HG03378 (cell line): ENCODE measurements at regions not wholly inside any gene's neighbourhood (a gene's known extent, or its start where the extent isn't known, plus 50 kb on each side); places are given as distances from the start of the nearest gene placed in this dataset.
"Not testable (repeated sequence)": the region's sequence is repeated elsewhere in the genome, so short reads cannot be mapped to it uniquely, and the experiment has no call there.

ENCODE experiments used
- ATAC-seq: cut with Tn5 transposase; IDR thresholded peaks from one replicate; pipeline ENCODE4 v1.9.1; 2021; ENCODE audit warnings: mild to moderate bottlenecking, moderate library complexity; ENCODE audit not compliant: unreplicated experiment

GRCh38 chr12:90235642-90236041 lies 527.0 kb upstream of the ATP2B1 start:
- no peak for ATAC-seq

- no peak for ATAC-seq
Measured at GRCh38 chr12:90234472-90234871, 525.8 kb upstream of the ATP2B1 start.

- no peak for ATAC-seq
Measured at GRCh38 chr12:90233168-90234100, 524.8 kb upstream of the ATP2B1 start.

- no peak for ATAC-seq
Measured at GRCh38 chr12:90229407-90230170, 521.0 kb upstream of the ATP2B1 start.

- ATAC-seq, result no peak
Measured at GRCh38 chr12:90226211-90226610, 517.6 kb upstream of the ATP2B1 start.

GRCh38 chr12:90216815-90217214 lies 508.2 kb upstream of the ATP2B1 start:
- peak; percentile 76 for ATAC-seq

GRCh38 chr12:90216020-90216552 lies 507.4 kb upstream of the ATP2B1 start:
- no peak for ATAC-seq

GRCh38 chr12:90211017-90211416 lies 502.4 kb upstream of the ATP2B1 start:
- no peak for ATAC-seq

- no peak for ATAC-seq
Measured at GRCh38 chr12:90209029-90209428, 500.4 kb upstream of the ATP2B1 start.

GRCh38 chr12:90208379-90208778 lies 499.7 kb upstream of the ATP2B1 start:
- not testable (repeated sequence) for ATAC-seq

GRCh38 chr12:90207799-90208198 lies 499.2 kb upstream of the ATP2B1 start:
- no peak for ATAC-seq

- ATAC-seq, result no peak
Measured at GRCh38 chr12:90205165-90205564, 496.5 kb upstream of the ATP2B1 start.

GRCh38 chr12:90203556-90203955 lies 494.9 kb upstream of the ATP2B1 start:
- ATAC-seq, result no peak

GRCh38 chr12:90199006-90199405 lies 490.4 kb upstream of the ATP2B1 start:
- no peak for ATAC-seq

- ATAC-seq, result no peak
Measured at GRCh38 chr12:90193500-90193899, 484.9 kb upstream of the ATP2B1 start.

GRCh38 chr12:90188857-90189256 lies 480.2 kb upstream of the ATP2B1 start:
- no peak for ATAC-seq

GRCh38 chr12:90183201-90183600 lies 474.6 kb upstream of the ATP2B1 start:
- no peak for ATAC-seq

GRCh38 chr12:90181216-90181615 lies 472.6 kb upstream of the ATP2B1 start:
- no peak for ATAC-seq

- no peak for ATAC-seq
Measured at GRCh38 chr12:90174956-90175355, 466.3 kb upstream of the ATP2B1 start.

GRCh38 chr12:90174198-90174510 lies 465.5 kb upstream of the ATP2B1 start:
- ATAC-seq, result peak; percentile 71

- ATAC-seq, result no peak
Measured at GRCh38 chr12:90173499-90174197, 465.0 kb upstream of the ATP2B1 start.
